HFFc6 (cell line): ENCODE measurements at regions not wholly inside any gene's neighbourhood (a gene's known extent, or its start where the extent isn't known, plus 50 kb on each side); places are given as distances from the start of the nearest gene placed in this dataset.
A peak's percentile ranks its signal among the peaks of the same experiment; 100 is the strongest.

Experiments
- DNase-seq: peaks from one replicate; pipeline ENCODE4 v3.0.0-alpha.2; 2018
- H3K27ac Mint-ChIP-seq: 2 replicates; pipeline ENCODE4 v1.8.0; 2020; ENCODE audit warnings: mild to moderate bottlenecking, mixed read lengths
- H3K27me3 Mint-ChIP-seq: 2 replicates; pipeline ENCODE4 v1.8.0; 2021; ENCODE audit warnings: mild to moderate bottlenecking, moderate library complexity, mixed read lengths; ENCODE audit not compliant: insufficient read depth
- H3K36me3 Mint-ChIP-seq: 2 replicates; pipeline ENCODE4 v1.8.0; 2021; ENCODE audit warnings: low read depth, mixed read lengths
- H3K4me1 Mint-ChIP-seq: 2 replicates; pipeline ENCODE4 v1.8.0; 2020; ENCODE audit warnings: low read depth, mixed read lengths
- H3K4me3 Mint-ChIP-seq: 2 replicates; pipeline ENCODE4 v1.8.0; 2020; ENCODE audit warnings: mild to moderate bottlenecking, moderate library complexity, mixed read lengths
- H3K9me3 Mint-ChIP-seq: 2 replicates; pipeline ENCODE4 v1.8.0; 2020; ENCODE audit warnings: mild to moderate bottlenecking, mixed read lengths
- TF ChIP-seq, protein P1 (sequence below): fragments of 200-600 bp; sonication (generic); IDR thresholded peaks from 2 replicates; pipeline ENCODE4 v1.5.0; 2021; ENCODE audit warnings: antibody characterized with exemption, mild to moderate bottlenecking

GRCh38 chr4:28360681-28361080 is 1500.0 kb downstream of the STIM2 start:
- Mint-ChIP-seq H3K9me3 (no peaks in the 10 kb centered on the region), H3K4me3 (no peak overlapping the region), H3K27me3 (no peaks in the 10 kb centered on the region), H3K27ac (no peak overlapping the region), H3K4me1 (peaks cover 17% of the 10 kb centered on the region), H3K36me3 (no peaks in the 10 kb centered on the region)
- no peak for DNase-seq
- TF ChIP-seq, protein P1, sequence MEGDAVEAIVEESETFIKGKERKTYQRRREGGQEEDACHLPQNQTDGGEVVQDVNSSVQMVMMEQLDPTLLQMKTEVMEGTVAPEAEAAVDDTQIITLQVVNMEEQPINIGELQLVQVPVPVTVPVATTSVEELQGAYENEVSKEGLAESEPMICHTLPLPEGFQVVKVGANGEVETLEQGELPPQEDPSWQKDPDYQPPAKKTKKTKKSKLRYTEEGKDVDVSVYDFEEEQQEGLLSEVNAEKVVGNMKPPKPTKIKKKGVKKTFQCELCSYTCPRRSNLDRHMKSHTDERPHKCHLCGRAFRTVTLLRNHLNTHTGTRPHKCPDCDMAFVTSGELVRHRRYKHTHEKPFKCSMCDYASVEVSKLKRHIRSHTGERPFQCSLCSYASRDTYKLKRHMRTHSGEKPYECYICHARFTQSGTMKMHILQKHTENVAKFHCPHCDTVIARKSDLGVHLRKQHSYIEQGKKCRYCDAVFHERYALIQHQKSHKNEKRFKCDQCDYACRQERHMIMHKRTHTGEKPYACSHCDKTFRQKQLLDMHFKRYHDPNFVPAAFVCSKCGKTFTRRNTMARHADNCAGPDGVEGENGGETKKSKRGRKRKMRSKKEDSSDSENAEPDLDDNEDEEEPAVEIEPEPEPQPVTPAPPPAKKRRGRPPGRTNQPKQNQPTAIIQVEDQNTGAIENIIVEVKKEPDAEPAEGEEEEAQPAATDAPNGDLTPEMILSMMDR = no peak

DNA sequence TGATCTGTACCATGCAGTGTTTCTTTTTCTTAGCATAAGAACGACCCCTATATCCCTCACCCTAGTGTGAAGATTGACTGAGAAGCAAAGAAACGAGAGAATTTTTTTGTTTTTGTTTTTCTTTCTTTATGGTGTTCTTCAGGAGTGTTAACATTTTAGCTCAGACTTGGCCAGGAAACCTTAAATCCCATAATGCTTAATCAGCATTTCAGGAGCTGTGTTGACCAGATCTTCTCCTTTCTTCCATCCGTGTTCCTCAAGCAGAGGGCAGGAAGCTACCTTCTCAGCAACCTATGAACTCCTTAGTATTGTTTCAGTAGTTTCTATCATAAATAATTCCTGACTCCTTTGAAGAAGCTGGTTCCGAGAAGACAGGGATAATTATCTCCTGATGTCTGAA is 1501.5 kb downstream of the STIM2 start:
- no peaks in the 10 kb centered on the region for H3K36me3 Mint-ChIP-seq
- no peaks in the 10 kb centered on the region for H3K9me3 Mint-ChIP-seq
- no peaks in the 10 kb centered on the region for H3K27me3 Mint-ChIP-seq
- TF ChIP-seq, protein P1 = no peak
- DNase-seq = no peak
- H3K27ac Mint-ChIP-seq = no peak overlapping the region
- peaks cover 17% of the 10 kb centered on the region for H3K4me1 Mint-ChIP-seq
- no peak overlapping the region for H3K4me3 Mint-ChIP-seq

DNA sequence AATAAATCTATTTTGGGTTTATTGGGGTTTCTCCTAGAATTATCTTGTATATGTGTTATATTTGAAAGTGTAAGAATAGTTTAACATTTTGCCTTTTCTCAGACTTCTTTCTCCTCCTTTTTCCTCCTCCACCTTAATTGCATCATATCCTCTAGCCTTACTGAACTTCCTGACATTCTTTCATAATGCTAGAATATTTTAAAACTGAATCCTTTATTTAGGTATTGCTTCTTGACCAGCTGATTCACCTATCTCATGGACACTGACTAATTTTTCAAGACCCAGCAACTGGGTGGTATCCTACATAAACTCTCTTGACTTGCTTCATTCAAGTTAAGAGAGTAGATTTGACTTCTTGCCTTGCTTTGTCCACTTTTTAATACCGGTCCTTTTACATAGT is 1508.9 kb downstream of the STIM2 start:
- DNase-seq = no peak
- Mint-ChIP-seq H3K4me1 (peaks cover 56% of the 10 kb centered on the region), H3K27me3 (no peaks in the 10 kb centered on the region), H3K9me3 (peaks cover 5% of the 10 kb centered on the region; the same call in 1 of the 2 replicates), H3K36me3 (peaks cover 23% of the 10 kb centered on the region), H3K4me3 (no peak overlapping the region; the same call in 1 of the 2 replicates), H3K27ac (peak overlapping the region; percentile 60)
- TF ChIP-seq, protein P1 = no peak

GRCh38 chr4:28373191-28373590 is 1512.5 kb downstream of the STIM2 start:
- H3K9me3 Mint-ChIP-seq = peaks cover 5% of the 10 kb centered on the region; the same call in 1 of the 2 replicates

DNA sequence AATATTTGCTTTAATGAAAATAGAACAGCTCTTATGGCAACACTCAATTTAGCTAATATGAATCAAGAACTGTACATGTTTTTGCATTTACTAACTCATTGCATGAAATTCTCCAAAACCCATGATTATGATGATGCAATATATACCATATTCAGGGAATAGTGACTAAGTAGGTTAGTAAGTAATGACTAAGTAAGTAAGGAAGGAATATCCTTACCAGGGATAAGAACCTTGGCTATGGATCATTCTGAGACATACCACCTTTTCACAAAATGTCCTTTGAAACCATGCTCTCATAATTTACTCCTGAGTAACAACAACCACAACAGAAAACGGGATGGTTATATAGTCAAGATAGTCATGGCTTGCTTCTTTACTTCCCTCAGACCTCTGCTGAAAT is 1513.0 kb downstream of the STIM2 start:
- Mint-ChIP-seq H3K9me3 (peaks cover 5% of the 10 kb centered on the region; the same call in 1 of the 2 replicates), H3K4me3 (no peak overlapping the region), H3K36me3 (peaks cover 23% of the 10 kb centered on the region), H3K27ac (peak overlapping the region; percentile 67), H3K27me3 (no peaks in the 10 kb centered on the region), H3K4me1 (peaks cover 83% of the 10 kb centered on the region)
- DNase-seq = peak; percentile 53
- TF ChIP-seq, protein P1 = no peak

More at GRCh38 chr4:28373191-28373590, 1512.5 kb downstream of the STIM2 start:
- TF ChIP-seq, protein P1 = no peak
- no peak overlapping the region for H3K4me3 Mint-ChIP-seq
- no peak overlapping the region for H3K27ac Mint-ChIP-seq
- no peak for DNase-seq
- no peaks in the 10 kb centered on the region for H3K27me3 Mint-ChIP-seq
- H3K4me1 Mint-ChIP-seq = peaks cover 81% of the 10 kb centered on the region
- H3K36me3 Mint-ChIP-seq = peaks cover 24% of the 10 kb centered on the region
